Progenitor cell of endocrine pancreas (in vitro differentiated cells): ENCODE measurements at regions not wholly inside any gene's neighbourhood (a gene's known extent, or its start where the extent isn't known, plus 50 kb on each side); places are given as distances from the start of the nearest gene placed in this dataset.
"Not testable (repeated sequence)": the region's sequence is repeated elsewhere in the genome, so short reads cannot be mapped to it uniquely, and the experiment has no call there.

ENCODE experiments used
- DNase-seq: peaks from one replicate; pipeline ENCODE4 v3.0.0; 2021; ENCODE audit warnings: low spot score; ENCODE audit not compliant: unreplicated experiment
- H3K27ac Mint-ChIP-seq: 2 replicates; pipeline ENCODE4 v1.8.0; 2021; ENCODE audit warnings: mild to moderate bottlenecking, moderate library complexity, mixed read lengths
- H3K27me3 Mint-ChIP-seq: 2 replicates; pipeline ENCODE4 v1.8.0; 2021; ENCODE audit warnings: mixed read lengths
- H3K36me3 Mint-ChIP-seq: 2 replicates; pipeline ENCODE4 v1.8.0; 2022; ENCODE audit warnings: mixed read lengths; ENCODE audit not compliant: insufficient read depth
- H3K4me1 Mint-ChIP-seq: 2 replicates; pipeline ENCODE4 v1.8.0; 2021; ENCODE audit warnings: low read depth, mixed read lengths
- H3K4me3 Mint-ChIP-seq: 2 replicates; pipeline ENCODE4 v1.8.0; 2021; ENCODE audit warnings: low read depth, mild to moderate bottlenecking, moderate library complexity, mixed read lengths
- H3K9me3 Mint-ChIP-seq: 2 replicates; pipeline ENCODE4 v1.8.0; 2021; ENCODE audit warnings: low read depth, mixed read lengths
- TF ChIP-seq, protein P1 (sequence below): fragments of 200-600 bp; sonication (generic); IDR thresholded peaks from one replicate; pipeline ENCODE4 v1.5.0; 2021; ENCODE audit warnings: antibody characterized with exemption, mild to moderate bottlenecking; ENCODE audit not compliant: unreplicated experiment

DNA sequence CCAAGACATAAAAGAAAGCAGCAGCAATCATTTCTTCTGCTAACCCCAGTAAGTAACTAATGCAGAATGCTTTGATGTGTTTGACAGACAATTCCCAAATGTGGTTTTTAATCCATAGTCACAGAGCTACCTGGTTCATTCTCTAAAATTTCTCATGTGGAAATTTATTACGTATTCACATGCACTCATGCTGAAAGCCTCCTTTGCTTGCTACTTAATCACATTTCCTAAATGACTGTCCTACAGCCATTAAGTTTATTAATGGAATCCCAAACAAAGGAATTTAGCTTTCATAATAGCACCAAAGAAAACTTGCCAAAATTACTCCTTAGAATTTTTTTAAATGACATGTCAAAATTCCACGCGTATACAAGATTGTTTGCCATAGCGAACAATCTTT, 68.6 kb upstream of the MCHR2 start:
- peaks cover 6% of the 10 kb centered on the region for H3K9me3 Mint-ChIP-seq
- no peak for DNase-seq
- no peak overlapping the region for H3K27ac Mint-ChIP-seq
- no peaks in the 10 kb centered on the region for H3K4me1 Mint-ChIP-seq
- H3K36me3 Mint-ChIP-seq: no peaks in the 10 kb centered on the region
- no peak overlapping the region for H3K4me3 Mint-ChIP-seq
- TF ChIP-seq, protein P1, sequence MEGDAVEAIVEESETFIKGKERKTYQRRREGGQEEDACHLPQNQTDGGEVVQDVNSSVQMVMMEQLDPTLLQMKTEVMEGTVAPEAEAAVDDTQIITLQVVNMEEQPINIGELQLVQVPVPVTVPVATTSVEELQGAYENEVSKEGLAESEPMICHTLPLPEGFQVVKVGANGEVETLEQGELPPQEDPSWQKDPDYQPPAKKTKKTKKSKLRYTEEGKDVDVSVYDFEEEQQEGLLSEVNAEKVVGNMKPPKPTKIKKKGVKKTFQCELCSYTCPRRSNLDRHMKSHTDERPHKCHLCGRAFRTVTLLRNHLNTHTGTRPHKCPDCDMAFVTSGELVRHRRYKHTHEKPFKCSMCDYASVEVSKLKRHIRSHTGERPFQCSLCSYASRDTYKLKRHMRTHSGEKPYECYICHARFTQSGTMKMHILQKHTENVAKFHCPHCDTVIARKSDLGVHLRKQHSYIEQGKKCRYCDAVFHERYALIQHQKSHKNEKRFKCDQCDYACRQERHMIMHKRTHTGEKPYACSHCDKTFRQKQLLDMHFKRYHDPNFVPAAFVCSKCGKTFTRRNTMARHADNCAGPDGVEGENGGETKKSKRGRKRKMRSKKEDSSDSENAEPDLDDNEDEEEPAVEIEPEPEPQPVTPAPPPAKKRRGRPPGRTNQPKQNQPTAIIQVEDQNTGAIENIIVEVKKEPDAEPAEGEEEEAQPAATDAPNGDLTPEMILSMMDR: no peak
- no peaks in the 10 kb centered on the region for H3K27me3 Mint-ChIP-seq

DNA sequence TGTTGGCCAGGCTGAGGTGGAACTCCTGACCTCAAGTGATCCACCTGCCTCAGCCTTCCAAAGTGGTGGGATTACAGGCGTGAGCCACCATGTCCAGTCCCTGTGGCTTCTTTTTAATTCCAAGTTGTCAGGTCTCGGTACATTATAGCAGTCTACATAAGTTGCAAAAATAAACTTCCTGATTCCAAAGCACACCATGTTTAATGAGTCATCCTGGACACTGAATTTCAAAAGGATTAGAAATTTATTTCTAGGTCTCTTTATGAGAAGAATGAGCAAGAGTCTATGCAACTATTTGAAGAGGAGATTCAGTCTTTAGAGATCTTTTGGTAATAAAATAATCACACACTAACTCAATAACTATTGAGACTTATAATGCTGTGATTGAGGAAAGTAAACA, 63.9 kb upstream of the MCHR2 start:
- no peak overlapping the region for H3K27ac Mint-ChIP-seq

DNA sequence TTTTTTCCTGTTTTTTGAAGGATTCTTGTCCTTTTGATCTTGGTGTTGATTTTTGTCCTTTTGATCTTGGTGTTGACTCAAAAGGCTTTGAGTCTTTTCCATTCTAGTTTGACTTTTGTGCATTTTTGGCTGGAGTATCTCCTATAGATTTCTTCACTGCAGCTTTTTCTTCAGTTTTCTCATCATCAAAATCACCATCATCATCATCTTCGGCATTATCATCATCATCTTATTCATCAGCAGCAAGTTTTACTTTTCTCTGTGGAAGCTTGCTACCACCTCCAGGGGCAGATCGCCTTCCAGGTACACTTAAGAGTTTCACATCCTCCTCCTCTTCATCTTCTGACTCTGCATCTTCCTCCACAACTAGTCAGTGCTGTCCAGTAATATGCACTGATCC, 56.5 kb upstream of the MCHR2 start:
- Mint-ChIP-seq H3K9me3 (no peaks in the 10 kb centered on the region), H3K36me3 (no peaks in the 10 kb centered on the region), H3K4me3 (no peak overlapping the region), H3K4me1 (no peaks in the 10 kb centered on the region), H3K27ac (no peak overlapping the region), H3K27me3 (no peaks in the 10 kb centered on the region)
- DNase-seq: no peak
- TF ChIP-seq, protein P1: no peak

More for the DNA sequence above, 63.9 kb upstream of the MCHR2 start:
- Mint-ChIP-seq H3K9me3 (peaks cover 3% of the 10 kb centered on the region), H3K4me1 (no peaks in the 10 kb centered on the region), H3K27me3 (no peaks in the 10 kb centered on the region), H3K4me3 (no peak overlapping the region), H3K36me3 (no peaks in the 10 kb centered on the region)
- no peak for DNase-seq
- TF ChIP-seq, protein P1: no peak

DNA sequence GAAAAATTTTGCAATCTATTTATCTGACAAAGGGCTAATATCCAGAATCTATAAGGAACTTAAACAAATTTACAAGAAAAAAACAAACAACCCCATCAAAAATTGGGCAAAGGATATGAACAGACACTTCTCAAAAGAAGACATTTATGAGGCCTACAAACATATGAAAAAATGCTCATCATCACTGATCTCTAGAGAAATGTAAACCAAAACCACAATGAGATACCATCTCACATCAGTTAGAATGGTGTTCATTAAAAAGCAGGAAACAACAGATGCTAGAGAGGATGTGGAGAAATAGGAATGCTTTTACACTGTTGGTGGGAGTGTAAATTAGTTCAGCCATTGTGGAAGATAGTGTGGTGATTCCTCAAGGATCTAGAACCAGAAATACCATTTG, 49.9 kb upstream of the MCHR2 start:
- not testable (repeated sequence) for H3K4me1 Mint-ChIP-seq, H3K4me3 Mint-ChIP-seq, H3K36me3 Mint-ChIP-seq, H3K27ac Mint-ChIP-seq, DNase-seq, H3K27me3 Mint-ChIP-seq
- peaks cover 11% of the 10 kb centered on the region for H3K9me3 Mint-ChIP-seq
